Psoas muscle (tissue), 7 donors: ENCODE measurements at regions not wholly inside any gene's neighbourhood (a gene's known extent, or its start where the extent isn't known, plus 50 kb on each side); places are given as distances from the start of the nearest gene placed in this dataset.
"Not testable (repeated sequence)": the region's sequence is repeated elsewhere in the genome, so short reads cannot be mapped to it uniquely, and the experiment has no call there.

Experiments used
- ATAC-seq, 4 donors: fragments of 200-7000 bp; cut with Tn5 transposase; one replicate each; pipeline ENCODE4 v1.9.1; 2020; ENCODE audit warnings: moderate library complexity in 3 of 4, mild to moderate bottlenecking in 2 of 4
- DNase-seq, 2 donors: peaks; one replicate each; pipeline ENCODE4 v3.0.0-alpha.2; 2020
- H3K27ac ChIP-seq: fragments of 200-600 bp; one replicate; pipeline ENCODE4 v1.8.0; 2022
- H3K27me3 ChIP-seq, 3 donors: fragments of 200-600 bp in 1 of 3; one replicate each; pipeline versions ENCODE4 v1.6.1 to v1.8.0; 2013 to 2022; ENCODE audit warnings: low read length in 2 of 3, mild to moderate bottlenecking in 2 of 3, moderate library complexity in 1 of 3; ENCODE audit not compliant: insufficient read depth in 3 of 3
- H3K36me3 ChIP-seq, 2 donors: fragments of 200-600 bp in 1 of 2; one replicate each; pipeline versions ENCODE4 v1.6.1 to v1.8.0; 2013 to 2022; ENCODE audit warnings: low read depth in 1 of 2, mild to moderate bottlenecking in 1 of 2, moderate library complexity in 1 of 2; ENCODE audit not compliant: insufficient read depth in 1 of 2
- H3K4me1 ChIP-seq: fragments of 200-600 bp; one replicate; pipeline ENCODE4 v1.8.0; 2022
- H3K4me3 ChIP-seq: fragments of 200-600 bp; one replicate; pipeline ENCODE4 v1.8.0; 2022; ENCODE audit warnings: mild to moderate bottlenecking
- H3K9me3 ChIP-seq: fragments of 200-600 bp; one replicate; pipeline ENCODE4 v1.8.0; 2022
- CTCF ChIP-seq: fragments of 200-600 bp; IDR thresholded peaks from one replicate; pipeline ENCODE4 v1.8.0; 2022; ENCODE audit warnings: antibody characterized with exemption
- WGBS, 3 donors: extraction: QIAGEN DNeasy Blood & Tissue Kit; methylation state at CpG; one replicate each; pipeline versions ENCODE4 v1.1.6 to v1.1.7; 2013; 5-methylcytosine and 5-hydroxymethylcytosine counted together
- intact Hi-C, 2 donors: fragments of 100-400 bp; cut with DNase I; formaldehyde crosslinking; loops; one replicate each; pipeline versions ENCODE4 v1.11.0 to v1.14.2; 2022
- donor health status: healthy with polysubstance abuse.
- donor health status: DM: no; HTN: no; CAD: no; lungs with moderate emphysema.
- donor health status: Bipolar disorder and iron deficiency.
- donor health status: healthy.
- donor health status: DM: yes; HTN: yes; CAD: no.
- donor health status: DM: no; HTN: no; CAD: no.
- donor health status: DM: yes; HTN: yes; CAD: no.

DNA sequence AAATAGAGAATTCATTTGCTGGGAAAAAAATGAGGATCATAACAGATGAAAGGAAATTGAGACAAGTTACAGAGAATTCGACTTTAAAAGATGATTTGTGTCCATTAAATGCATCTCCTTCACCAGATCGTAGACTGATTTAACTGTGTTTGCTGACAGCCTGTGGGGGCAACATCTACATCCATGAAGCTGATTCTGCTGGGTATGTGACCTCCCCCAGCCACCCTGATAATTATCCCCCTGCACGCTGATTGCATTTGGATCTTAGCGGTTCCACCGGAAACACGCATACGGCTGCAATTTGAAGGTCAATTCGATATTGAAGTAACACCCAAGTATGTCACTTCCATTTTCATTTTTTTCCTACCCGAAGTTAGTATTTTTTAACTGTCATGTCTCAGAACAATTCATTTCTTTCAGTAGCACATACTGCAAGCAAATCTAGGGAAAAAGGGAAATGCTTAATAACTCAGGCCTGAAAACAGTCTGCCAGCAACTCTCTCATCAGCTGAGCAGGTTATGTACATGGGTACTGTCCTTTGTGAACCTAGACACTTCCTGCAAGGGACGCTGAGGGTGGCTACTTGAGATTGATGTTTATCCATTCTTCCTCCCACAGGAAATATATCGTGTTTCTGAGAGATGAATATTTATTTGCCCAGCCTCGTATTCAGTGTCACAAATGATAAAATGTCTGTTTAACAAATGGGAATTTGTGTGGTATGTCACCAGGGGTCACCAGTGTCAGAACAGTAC, 134.9 kb downstream of the ZNF22 start:
- intact Hi-C loops = no loop called here
- Histone ChIP-seq H3K27me3 (no peaks in the 10 kb centered on the region), H3K4me1 (no peaks in the 10 kb centered on the region), H3K9me3 (no peaks in the 10 kb centered on the region), H3K36me3 (no peaks in the 10 kb centered on the region), H3K27ac (no peak overlapping the region), H3K4me3 (no peak overlapping the region)
- no peak for ATAC-seq
- TF ChIP-seq CTCF = no peak
- DNase-seq = no peak
- 47 to 55% (median 52%) methylated on average over 12 of the region's 12 CpGs for WGBS, 3 donors

DNA sequence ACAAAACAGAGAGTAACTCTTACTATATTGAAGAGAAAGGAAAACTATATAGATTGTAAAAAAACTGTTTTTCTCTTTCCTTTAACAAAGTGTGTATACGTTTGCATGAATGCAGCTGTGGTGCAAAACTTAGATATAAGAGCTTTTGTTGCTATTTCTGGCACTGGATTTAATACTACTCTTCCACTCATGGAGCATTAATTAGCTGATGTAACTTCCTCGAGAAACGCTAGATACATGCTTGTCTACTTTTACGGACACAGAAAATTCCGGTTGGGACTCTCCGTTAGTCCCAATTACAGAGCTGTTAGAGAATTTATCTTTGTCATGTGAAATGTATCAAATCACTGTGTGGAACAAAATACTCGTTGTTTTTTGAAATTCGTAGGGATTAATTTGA, 135.5 kb downstream of the ZNF22 start:
- intact Hi-C loops = no loop called here
- no peak for DNase-seq
- no peaks in the 10 kb centered on the region for H3K9me3 ChIP-seq
- TF ChIP-seq CTCF = no peak
- no peak overlapping the region for H3K27ac ChIP-seq
- no peaks in the 10 kb centered on the region for H3K36me3 ChIP-seq
- H3K27me3 ChIP-seq = no peaks in the 10 kb centered on the region
- H3K4me3 ChIP-seq = no peak overlapping the region
- ATAC-seq = no peak
- WGBS, 3 donors = 26 to 43% (median 34%) methylated on average over 8 of the region's 8 CpGs
- no peaks in the 10 kb centered on the region for H3K4me1 ChIP-seq

- H3K4me1 ChIP-seq = no peaks in the 10 kb centered on the region
- 85 to 88% (median 88%) methylated on average over 3 of the region's 3 CpGs for WGBS, 3 donors
- no peak for ATAC-seq
- no peak overlapping the region for H3K27ac ChIP-seq
- H3K27me3 ChIP-seq = no peaks in the 10 kb centered on the region
- no peaks in the 10 kb centered on the region for H3K36me3 ChIP-seq
- TF ChIP-seq CTCF = no peak
- no peak for DNase-seq
- H3K9me3 ChIP-seq = no peaks in the 10 kb centered on the region
- intact Hi-C loops = no loop called here
- H3K4me3 ChIP-seq = no peak overlapping the region
Measured at GRCh38 chr10:45144326-45145070, 143.8 kb downstream of the ZNF22 start.

- H3K36me3 ChIP-seq, ATAC-seq, H3K9me3 ChIP-seq, DNase-seq, H3K4me3 ChIP-seq, intact Hi-C loops, H3K27me3 ChIP-seq, H3K4me1 ChIP-seq, H3K27ac ChIP-seq: not testable (repeated sequence)
- 0 to 30% (median 29%) methylated on average over 1 of the region's 1 CpG for WGBS, 3 donors
Measured at GRCh38 chr10:45145143-45145542, 144.4 kb downstream of the ZNF22 start.

GRCh38 chr10:45147000-45147399, 146.3 kb downstream of the ZNF22 start:
- Histone ChIP-seq H3K4me1 (no peaks in the 10 kb centered on the region), H3K27ac (no peak overlapping the region), H3K27me3 (no peaks in the 10 kb centered on the region), H3K36me3 (no peaks in the 10 kb centered on the region), H3K9me3 (no peaks in the 10 kb centered on the region), H3K4me3 (no peak overlapping the region)
- DNase-seq (no peak), ATAC-seq (no peak)
- WGBS, 3 donors = 50 to 61% (median 51%) methylated on average over 3 of the region's 3 CpGs
- no peak for TF ChIP-seq CTCF
- intact Hi-C loops = no loop called here
